ENCODE measurements at regions not wholly inside any gene's neighbourhood (a gene's known extent, or its start where the extent isn't known, plus 50 kb on each side); places are given as distances from the start of the nearest gene placed in this dataset.

- DNase-seq (peak; percentile 67), ATAC-seq (ENCODE audit: insufficient read depth, low read depth) (peak; percentile 85)
- Histone ChIP-seq H3K79me2 (ENCODE audit: insufficient read depth, low read length) (no peaks in the 10 kb centered on the region), H3K4me1 (ENCODE audit: insufficient read depth, low read length) (no peaks in the 10 kb centered on the region), H3K27me3 (ENCODE audit: insufficient read depth, low read length, poor library complexity) (peaks cover 6% of the 10 kb centered on the region), H3K9me3 (ENCODE audit: insufficient read depth, low read length, severe bottlenecking) (no peaks in the 10 kb centered on the region), H3K36me3 (ENCODE audit: insufficient read depth, low read length) (no peaks in the 10 kb centered on the region), H3K4me3 (ENCODE audit: low read depth in 1 of 2, low read length in 2 of 2) (no peak overlapping the region), H4K20me1 (ENCODE audit: insufficient read depth, low read length) (no peaks in the 10 kb centered on the region), H3K9ac (ENCODE audit: low read depth, low read length) (no peak overlapping the region), H2AFZ (ENCODE audit: low read depth, low read length) (no peak overlapping the region), H3K27ac (ENCODE audit: low read length) (no peak overlapping the region), H3K4me2 (ENCODE audit: insufficient read depth, low read length) (no peak overlapping the region)
- TF ChIP-seq CTCF (IDR thresholded peaks at IDR 0.05; ENCODE audit: borderline replicate concordance, extremely low read depth, low read length, poor library complexity, severe bottlenecking) (no peak), EZH2 (IDR thresholded peaks at IDR 0.05; ENCODE audit: borderline replicate concordance, low read depth, low read length, severe bottlenecking) (no peak)
Observed at GRCh38 chr14:104393898-104394381, 185.6 kb upstream of the C14orf180 start.

- TF ChIP-seq EZH2 (IDR thresholded peaks at IDR 0.05; ENCODE audit: borderline replicate concordance, low read depth, low read length, severe bottlenecking): no peak
- TF ChIP-seq CTCF (IDR thresholded peaks at IDR 0.05; ENCODE audit: borderline replicate concordance, extremely low read depth, low read length, poor library complexity, severe bottlenecking): no peak
- Histone ChIP-seq H4K20me1 (ENCODE audit: insufficient read depth, low read length) (no peaks in the 10 kb centered on the region), H3K4me1 (ENCODE audit: insufficient read depth, low read length) (no peaks in the 10 kb centered on the region), H3K9me3 (ENCODE audit: insufficient read depth, low read length, severe bottlenecking) (no peaks in the 10 kb centered on the region), H3K9ac (ENCODE audit: low read depth, low read length) (no peak overlapping the region), H3K4me2 (ENCODE audit: insufficient read depth, low read length) (no peak overlapping the region), H3K27me3 (ENCODE audit: insufficient read depth, low read length, poor library complexity) (peaks cover 6% of the 10 kb centered on the region), H3K27ac (ENCODE audit: low read length) (no peak overlapping the region), H3K4me3 (ENCODE audit: low read depth in 1 of 2, low read length in 2 of 2) (no peak overlapping the region), H2AFZ (ENCODE audit: low read depth, low read length) (no peak overlapping the region), H3K36me3 (ENCODE audit: insufficient read depth, low read length) (no peaks in the 10 kb centered on the region), H3K79me2 (ENCODE audit: insufficient read depth, low read length) (no peaks in the 10 kb centered on the region)
- DNase-seq (peak; percentile 2), ATAC-seq (ENCODE audit: insufficient read depth, low read depth) (peak; percentile 47; the same call in 2 of the 3 replicates)
Observed at GRCh38 chr14:104394409-104394851, 185.1 kb upstream of the C14orf180 start.

GRCh38 chr14:104395276-104395675 lies 184.3 kb upstream of the C14orf180 start:
- Histone ChIP-seq H2AFZ (ENCODE audit: low read depth, low read length) (no peak overlapping the region), H3K27me3 (ENCODE audit: insufficient read depth, low read length, poor library complexity) (peaks cover 6% of the 10 kb centered on the region), H4K20me1 (ENCODE audit: insufficient read depth, low read length) (no peaks in the 10 kb centered on the region), H3K27ac (ENCODE audit: low read length) (no peak overlapping the region), H3K36me3 (ENCODE audit: insufficient read depth, low read length) (no peaks in the 10 kb centered on the region), H3K4me1 (ENCODE audit: insufficient read depth, low read length) (no peaks in the 10 kb centered on the region), H3K4me2 (ENCODE audit: insufficient read depth, low read length) (no peak overlapping the region), H3K4me3 (ENCODE audit: low read depth in 1 of 2, low read length in 2 of 2) (no peak overlapping the region), H3K9ac (ENCODE audit: low read depth, low read length) (no peak overlapping the region), H3K9me3 (ENCODE audit: insufficient read depth, low read length, severe bottlenecking) (no peaks in the 10 kb centered on the region), H3K79me2 (ENCODE audit: insufficient read depth, low read length) (no peaks in the 10 kb centered on the region)
- no peak for TF ChIP-seq CTCF (IDR thresholded peaks at IDR 0.05; ENCODE audit: borderline replicate concordance, extremely low read depth, low read length, poor library complexity, severe bottlenecking)
- TF ChIP-seq EZH2 (IDR thresholded peaks at IDR 0.05; ENCODE audit: borderline replicate concordance, low read depth, low read length, severe bottlenecking): no peak
- DNase-seq: no peak
- no peak for ATAC-seq (ENCODE audit: insufficient read depth, low read depth)
